ENCODE measurements at regions not wholly inside any gene's neighbourhood (a gene's known extent, or its start where the extent isn't known, plus 50 kb on each side); places are given as distances from the start of the nearest gene placed in this dataset.

DNA sequence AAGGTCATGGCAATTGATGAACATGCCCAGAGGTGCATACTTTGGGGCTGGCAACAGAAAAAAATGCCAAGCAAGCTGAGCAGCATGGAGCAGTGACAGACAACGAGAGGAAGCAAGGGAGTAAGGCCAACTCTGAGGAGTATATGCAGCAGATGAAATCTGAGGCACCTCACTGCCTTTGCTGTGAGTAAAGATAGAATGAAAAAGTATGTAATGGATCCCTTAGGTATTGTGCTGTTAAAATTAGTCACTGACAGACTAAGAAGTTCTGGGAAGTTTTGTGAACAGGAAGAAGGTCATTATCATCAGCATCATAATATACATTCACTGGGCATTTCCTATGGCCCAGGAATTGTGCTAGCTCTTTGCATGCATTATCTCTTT is 269.9 kb downstream of the DUSP6 start:
- TF ChIP-seq, protein P1, sequence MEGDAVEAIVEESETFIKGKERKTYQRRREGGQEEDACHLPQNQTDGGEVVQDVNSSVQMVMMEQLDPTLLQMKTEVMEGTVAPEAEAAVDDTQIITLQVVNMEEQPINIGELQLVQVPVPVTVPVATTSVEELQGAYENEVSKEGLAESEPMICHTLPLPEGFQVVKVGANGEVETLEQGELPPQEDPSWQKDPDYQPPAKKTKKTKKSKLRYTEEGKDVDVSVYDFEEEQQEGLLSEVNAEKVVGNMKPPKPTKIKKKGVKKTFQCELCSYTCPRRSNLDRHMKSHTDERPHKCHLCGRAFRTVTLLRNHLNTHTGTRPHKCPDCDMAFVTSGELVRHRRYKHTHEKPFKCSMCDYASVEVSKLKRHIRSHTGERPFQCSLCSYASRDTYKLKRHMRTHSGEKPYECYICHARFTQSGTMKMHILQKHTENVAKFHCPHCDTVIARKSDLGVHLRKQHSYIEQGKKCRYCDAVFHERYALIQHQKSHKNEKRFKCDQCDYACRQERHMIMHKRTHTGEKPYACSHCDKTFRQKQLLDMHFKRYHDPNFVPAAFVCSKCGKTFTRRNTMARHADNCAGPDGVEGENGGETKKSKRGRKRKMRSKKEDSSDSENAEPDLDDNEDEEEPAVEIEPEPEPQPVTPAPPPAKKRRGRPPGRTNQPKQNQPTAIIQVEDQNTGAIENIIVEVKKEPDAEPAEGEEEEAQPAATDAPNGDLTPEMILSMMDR (IDR thresholded peaks at IDR 0.05; ENCODE audit: low read depth, low read length, poor library complexity, severe bottlenecking) = no peak
- no peak for TF ChIP-seq EZH2phosphoT487 (IDR thresholded peaks at IDR 0.05; ENCODE audit: borderline replicate concordance, low read length)

Measured in DOHH2 (cell line).